ENCODE measurements at regions not wholly inside any gene's neighbourhood (a gene's known extent, or its start where the extent isn't known, plus 50 kb on each side); places are given as distances from the start of the nearest gene placed in this dataset.
"Not testable (repeated sequence)": the region's sequence is repeated elsewhere in the genome, so short reads cannot be mapped to it uniquely, and the experiment has no call there.

GRCh38 chr1:189936861-189937260 is 540.8 kb downstream of the BRINP3 start:
- DNase-seq: no peak

GRCh38 chr1:189939967-189940366 is 537.7 kb downstream of the BRINP3 start:
- DNase-seq: no peak

GRCh38 chr1:189941922-189942321 is 535.7 kb downstream of the BRINP3 start:
- no peak for DNase-seq

- no peak for DNase-seq
Measured at GRCh38 chr1:189958756-189959155, 518.9 kb downstream of the BRINP3 start.

GRCh38 chr1:189960769-189961168 is 516.9 kb downstream of the BRINP3 start:
- DNase-seq: no peak

GRCh38 chr1:189962181-189962580 is 515.5 kb downstream of the BRINP3 start:
- no peak for DNase-seq

GRCh38 chr1:189970331-189971230 is 507.1 kb downstream of the BRINP3 start:
- DNase-seq: no peak

- DNase-seq: no peak
Measured at GRCh38 chr1:189971656-189972055, 506.0 kb downstream of the BRINP3 start.

- no peak for DNase-seq
Measured at GRCh38 chr1:189977184-189977583, 500.5 kb downstream of the BRINP3 start.

GRCh38 chr1:189983166-189983890 is 494.3 kb downstream of the BRINP3 start:
- no peak for DNase-seq

GRCh38 chr1:189986516-189986915 is 491.1 kb downstream of the BRINP3 start:
- DNase-seq: no peak

GRCh38 chr1:189987509-189987908 is 490.2 kb downstream of the BRINP3 start:
- no peak for DNase-seq

GRCh38 chr1:189992856-189993255 is 484.8 kb downstream of the BRINP3 start:
- no peak for DNase-seq

GRCh38 chr1:190000365-190000872 is 477.2 kb downstream of the BRINP3 start:
- no peak for DNase-seq

GRCh38 chr1:190001187-190001586 is 476.5 kb downstream of the BRINP3 start:
- no peak for DNase-seq

- no peak for DNase-seq
Measured at GRCh38 chr1:190003376-190003775, 474.3 kb downstream of the BRINP3 start.

- no peak for DNase-seq
Measured at GRCh38 chr1:190011585-190011984, 466.1 kb downstream of the BRINP3 start.

- not testable (repeated sequence) for DNase-seq
Measured at GRCh38 chr1:190019151-190019550, 458.5 kb downstream of the BRINP3 start.

GRCh38 chr1:190019717-190020116 is 457.9 kb downstream of the BRINP3 start:
- DNase-seq: no peak

GRCh38 chr1:190022709-190023108 is 455.0 kb downstream of the BRINP3 start:
- DNase-seq: no peak

- DNase-seq: no peak
Measured at GRCh38 chr1:190029441-190029840, 448.2 kb downstream of the BRINP3 start.

GRCh38 chr1:190043655-190044054 is 434.0 kb downstream of the BRINP3 start:
- DNase-seq: no peak

GRCh38 chr1:190046231-190046630 is 431.4 kb downstream of the BRINP3 start:
- no peak for DNase-seq

All from C1 segment of cervical spinal cord (tissue), 14 donors.